NCI-H2196 (cell line): ENCODE measurements at regions not wholly inside any gene's neighbourhood (a gene's known extent, or its start where the extent isn't known, plus 50 kb on each side); places are given as distances from the start of the nearest gene placed in this dataset.

ENCODE experiments used
- DNase-seq: peaks from one replicate; lab custom pipeline; 2025; ENCODE audit not compliant: unreplicated experiment; lab: John Stamatoyannopoulos, UW

- no peak for DNase-seq
These were observed 142.7 kb downstream of the VAPA start for GRCh38 chr18:10056506-10056905.

DNA sequence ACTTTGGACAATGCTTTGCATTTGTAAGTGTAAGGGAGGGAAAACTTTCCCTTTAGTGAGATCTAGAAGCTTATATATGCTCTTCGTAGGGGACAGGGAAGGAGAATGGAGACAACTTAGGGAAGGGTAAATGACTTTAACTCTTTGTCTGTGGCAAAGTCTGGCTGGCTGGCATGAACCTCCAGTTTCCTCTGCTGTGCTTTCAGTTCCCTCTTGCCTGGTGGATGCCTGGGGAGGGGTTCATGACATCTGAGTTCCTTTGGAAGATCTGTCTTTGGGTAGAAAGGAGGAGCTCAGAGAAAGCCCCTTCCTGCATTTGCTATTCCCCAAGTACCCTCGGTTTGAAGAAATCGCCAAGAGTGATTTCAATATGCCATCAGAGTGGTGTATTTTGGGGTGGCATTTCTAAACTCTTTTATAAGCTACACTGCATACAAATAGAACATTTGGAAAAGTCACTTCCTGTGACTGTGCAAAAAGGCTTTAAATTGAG, 143.6 kb downstream of the VAPA start:
- DNase-seq, result no peak

DNA sequence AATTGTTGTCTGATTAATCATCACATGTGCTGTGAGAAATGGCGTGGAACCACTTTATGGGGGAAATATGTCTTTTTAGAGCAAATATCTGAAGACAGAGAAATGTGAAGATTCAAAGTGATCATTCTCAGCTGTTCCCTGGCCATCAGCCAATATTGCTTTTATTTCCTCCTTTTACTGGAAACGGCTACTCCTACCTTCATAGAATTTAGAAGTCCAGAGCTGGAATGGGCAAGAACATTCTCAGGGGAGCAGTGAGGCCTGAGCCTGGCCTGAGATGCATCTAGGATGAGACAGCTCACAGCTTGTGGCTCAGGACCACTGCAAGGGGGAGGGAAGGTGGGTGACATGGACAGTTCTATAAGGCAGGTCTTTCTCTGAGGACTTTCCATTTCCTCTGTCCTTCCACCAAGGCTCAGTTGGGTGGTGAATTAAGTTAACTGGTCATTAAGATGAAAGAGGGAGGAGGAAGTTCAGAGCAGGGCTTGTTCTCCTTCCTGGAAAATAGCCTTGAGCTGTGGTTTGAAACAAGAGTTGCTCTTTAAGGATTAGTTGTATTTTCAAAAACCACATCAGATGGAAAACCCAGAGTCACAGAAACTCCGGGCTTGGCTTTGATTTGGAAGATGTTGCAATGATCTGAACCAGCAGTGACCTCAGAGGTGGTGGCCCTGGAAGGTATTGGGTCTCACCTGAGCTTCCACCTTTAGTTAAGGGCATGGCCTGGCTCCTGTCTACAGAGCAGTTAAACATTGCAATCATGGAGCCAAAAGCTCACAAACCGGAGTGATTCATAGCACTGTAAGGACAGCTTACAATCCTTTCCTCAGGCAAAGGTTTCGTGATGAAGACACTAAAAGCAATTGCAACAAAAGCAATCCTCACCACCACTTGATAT, 144.3 kb downstream of the VAPA start:
- DNase-seq, result no peak

DNA sequence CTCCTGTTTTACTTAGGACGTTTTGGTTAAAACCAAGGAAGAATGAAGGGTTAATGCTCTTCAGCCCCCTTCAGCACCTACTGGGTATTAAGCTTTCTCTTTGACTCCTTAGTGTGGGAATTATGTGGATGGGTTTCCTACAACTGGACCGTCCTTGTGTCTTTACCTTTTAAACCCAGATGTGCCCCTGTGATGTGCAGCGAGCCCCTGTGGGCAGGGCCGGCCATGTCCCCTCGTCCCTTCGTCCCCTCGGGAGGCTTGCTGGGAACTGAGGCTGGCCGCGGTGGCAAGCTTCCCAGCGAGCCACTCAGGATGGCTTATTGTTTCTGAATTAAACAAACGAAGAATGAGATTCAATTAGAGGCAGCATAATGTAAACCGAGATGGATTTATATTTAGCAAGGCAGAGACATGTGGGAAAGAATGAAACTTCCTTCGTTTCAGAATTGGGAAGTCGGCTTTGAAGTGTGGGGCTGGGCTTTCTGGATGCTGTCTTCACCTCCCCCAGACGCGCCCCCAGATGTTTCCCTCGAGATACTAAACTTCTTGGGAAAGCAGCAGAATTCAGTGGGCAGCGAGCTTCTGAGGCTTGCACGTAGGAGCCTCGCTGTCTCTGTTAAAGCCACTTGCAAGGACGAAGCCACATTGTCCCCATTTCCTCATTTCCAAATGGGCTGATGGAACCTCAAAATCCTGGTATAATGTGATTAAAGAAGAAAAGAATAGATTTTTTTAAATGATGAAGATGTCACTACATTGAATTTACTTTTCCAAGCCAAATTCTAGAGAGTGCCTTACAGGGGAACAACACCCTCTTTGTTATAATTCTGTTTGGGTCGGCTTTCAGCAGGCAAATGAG, 146.0 kb downstream of the VAPA start:
- DNase-seq, result no peak

GRCh38 chr18:10060469-10060782, 146.6 kb downstream of the VAPA start:
- DNase-seq, result no peak

GRCh38 chr18:10060841-10061240, 147.0 kb downstream of the VAPA start:
- DNase-seq, result no peak

GRCh38 chr18:10061566-10062140, 147.8 kb downstream of the VAPA start:
- DNase-seq, result no peak

- DNase-seq, result no peak
These were observed 148.8 kb downstream of the VAPA start for GRCh38 chr18:10062302-10063300.

- no peak for DNase-seq
These were observed 149.7 kb downstream of the VAPA start for GRCh38 chr18:10063489-10063888.

- DNase-seq, result peak; percentile 39
These were observed 150.5 kb downstream of the VAPA start for GRCh38 chr18:10064267-10064666.

GRCh38 chr18:10065296-10065695, 151.5 kb downstream of the VAPA start:
- no peak for DNase-seq

DNA sequence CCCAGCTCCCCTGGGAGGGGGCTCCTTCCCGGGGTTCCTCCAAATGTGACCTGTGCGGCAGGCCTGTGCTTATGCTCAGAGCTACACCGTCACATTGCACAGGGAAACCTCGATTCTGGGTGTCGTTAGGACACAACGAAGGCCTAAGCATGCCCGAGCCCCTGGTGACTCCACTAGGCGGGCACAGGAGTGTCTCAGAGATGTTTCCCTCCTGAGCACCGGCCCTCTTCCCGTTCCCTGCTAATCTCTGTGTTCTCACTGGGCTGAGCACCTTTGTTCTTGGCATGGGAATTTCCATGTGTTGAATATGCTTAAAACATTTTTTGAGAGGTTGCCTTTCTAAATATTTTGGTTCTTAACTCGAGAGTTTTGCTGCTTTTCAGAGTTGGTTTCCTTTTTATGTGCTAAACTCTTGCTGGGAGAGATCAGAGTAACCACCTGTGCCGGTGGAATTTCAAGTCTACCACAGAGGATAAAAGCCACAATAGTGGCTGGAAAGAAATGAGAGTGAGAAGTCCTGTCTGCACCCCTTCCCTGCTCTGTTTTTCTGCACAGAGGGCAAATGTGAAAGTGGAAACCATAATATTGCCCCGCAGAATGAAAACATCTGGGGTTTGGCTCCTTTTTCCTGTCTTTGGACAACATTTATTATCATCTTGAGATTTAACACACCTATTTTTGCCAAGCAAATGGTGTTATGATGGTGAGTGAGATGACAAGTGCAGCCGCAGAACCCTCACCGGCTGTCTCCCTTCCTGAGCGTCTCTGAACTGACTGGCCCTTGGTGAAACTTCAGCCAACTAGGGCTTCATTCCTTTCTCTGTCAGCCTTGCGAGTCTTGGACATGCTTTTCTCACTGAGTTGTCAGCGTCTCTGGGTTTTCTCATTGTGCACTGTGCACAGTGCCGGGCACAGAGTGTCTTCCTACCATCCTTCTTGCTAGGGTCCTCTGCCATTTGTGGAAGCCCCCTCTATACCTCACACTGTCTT, 154.1 kb downstream of the VAPA start:
- DNase-seq, result no peak

GRCh38 chr18:10068766-10069567, 155.2 kb downstream of the VAPA start:
- DNase-seq, result no peak

- DNase-seq, result no peak
These were observed 156.8 kb downstream of the VAPA start for GRCh38 chr18:10070561-10071000.

DNA sequence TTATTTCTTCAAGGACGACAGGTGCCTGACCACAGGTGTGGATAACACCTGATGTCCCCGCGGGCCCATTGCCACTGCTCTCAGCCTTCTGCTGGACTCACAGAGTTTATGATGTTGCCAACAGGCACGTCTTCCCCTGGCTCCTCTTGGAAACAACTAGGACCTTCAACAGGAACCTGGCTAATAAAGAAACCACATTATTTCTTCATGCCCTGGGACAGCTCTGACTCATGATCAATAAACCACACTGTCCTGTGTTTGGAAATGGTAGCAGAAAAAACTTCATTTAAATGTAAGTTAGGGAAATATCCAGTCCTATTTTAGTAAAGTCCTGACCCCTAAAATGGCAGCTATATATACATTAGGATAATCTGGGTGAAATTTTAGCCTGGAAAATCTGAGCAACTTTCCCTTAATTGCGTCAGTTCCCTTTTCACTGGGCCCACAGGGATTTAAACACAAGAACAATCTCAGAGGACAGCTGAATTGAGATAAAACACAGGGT, 158.9 kb downstream of the VAPA start:
- DNase-seq, result no peak

DNA sequence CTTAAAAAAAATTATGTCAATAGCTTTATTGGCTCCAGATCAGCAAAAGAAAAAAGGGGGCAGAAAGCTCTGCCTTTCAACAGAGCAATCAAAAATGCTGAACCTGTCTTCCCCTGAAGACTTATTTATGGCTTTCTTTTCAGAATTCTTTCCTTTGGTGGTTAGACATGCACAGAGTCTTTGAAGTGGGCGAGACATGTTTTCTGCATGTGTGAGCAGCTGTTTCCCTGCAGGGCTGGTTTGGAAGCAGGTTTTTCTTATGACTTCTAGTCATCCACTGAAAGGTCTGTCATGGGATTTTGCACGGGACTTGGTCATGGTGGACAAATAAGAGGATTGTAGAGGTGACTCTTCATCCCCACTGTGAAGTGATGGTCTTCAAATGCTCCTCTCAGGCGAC, 160.3 kb downstream of the VAPA start:
- no peak for DNase-seq

DNA sequence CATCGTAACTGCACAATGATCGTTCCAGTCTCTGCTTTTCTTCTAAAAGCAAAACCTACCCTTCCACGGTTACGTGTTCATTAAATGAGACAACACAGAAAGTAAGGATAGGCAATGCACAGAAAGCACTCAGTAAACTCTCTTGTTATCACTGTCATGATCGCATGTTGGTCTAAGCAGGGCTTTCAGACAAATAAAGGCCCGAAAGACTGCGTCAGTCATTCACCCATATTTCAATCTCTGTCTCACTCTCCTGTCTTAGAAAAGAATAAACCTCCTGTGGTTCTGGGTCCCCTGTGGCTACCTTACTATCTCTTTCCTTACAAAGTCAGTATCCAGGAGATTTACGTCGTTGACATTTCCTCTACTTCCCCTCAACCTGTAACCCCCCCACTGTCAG, 160.9 kb downstream of the VAPA start:
- no peak for DNase-seq

- peak; percentile 83 for DNase-seq
These were observed 162.8 kb downstream of the VAPA start for GRCh38 chr18:10076502-10077030.
